ENCODE measurements at regions not wholly inside any gene's neighbourhood (a gene's known extent, or its start where the extent isn't known, plus 50 kb on each side); places are given as distances from the start of the nearest gene placed in this dataset.
A peak's percentile ranks its signal among the peaks of the same experiment; 100 is the strongest.
"Not testable (repeated sequence)": the region's sequence is repeated elsewhere in the genome, so short reads cannot be mapped to it uniquely, and the experiment has no call there.

DNA sequence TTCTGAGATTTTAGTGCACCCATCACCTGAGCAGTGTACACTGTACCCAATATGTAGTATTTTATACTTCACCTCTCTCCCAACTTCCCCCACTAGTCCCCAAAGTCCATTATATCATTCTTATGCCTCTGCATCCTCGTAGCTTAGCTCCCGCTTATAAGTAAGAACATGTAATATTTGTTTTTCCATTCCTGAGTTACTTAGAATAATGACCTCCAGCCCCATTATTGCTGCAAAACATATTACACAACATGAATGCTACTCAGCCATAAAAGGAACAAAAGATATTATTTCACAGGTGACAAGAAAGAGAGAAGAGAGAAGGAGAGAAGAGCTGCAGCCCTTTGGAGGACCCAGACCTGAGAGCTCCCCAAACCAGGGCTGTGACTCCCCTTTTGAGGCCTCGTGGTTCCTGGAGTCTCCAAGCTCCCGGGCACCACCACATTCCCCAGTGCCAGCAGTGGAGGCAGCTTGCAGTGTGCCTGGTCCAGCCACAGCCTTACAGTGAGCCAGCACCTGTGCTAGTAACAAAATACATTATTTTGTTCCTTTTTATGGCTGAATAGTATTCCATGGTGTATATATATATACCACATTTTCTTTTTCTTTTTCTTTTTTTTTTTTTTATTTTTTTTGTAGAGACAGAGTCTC is 194.5 kb upstream of the DAB2 start:
- H3K4me3 ChIP-seq (replicated peaks in 1 of 2; ENCODE audit: low read depth in 2 of 2, low read length in 2 of 2) = no peak overlapping the region
- DNase-seq (ENCODE audit: low read depth in 2 of 2) = peak in 1 of 2 donors; percentile 52
- TF ChIP-seq, protein P1, sequence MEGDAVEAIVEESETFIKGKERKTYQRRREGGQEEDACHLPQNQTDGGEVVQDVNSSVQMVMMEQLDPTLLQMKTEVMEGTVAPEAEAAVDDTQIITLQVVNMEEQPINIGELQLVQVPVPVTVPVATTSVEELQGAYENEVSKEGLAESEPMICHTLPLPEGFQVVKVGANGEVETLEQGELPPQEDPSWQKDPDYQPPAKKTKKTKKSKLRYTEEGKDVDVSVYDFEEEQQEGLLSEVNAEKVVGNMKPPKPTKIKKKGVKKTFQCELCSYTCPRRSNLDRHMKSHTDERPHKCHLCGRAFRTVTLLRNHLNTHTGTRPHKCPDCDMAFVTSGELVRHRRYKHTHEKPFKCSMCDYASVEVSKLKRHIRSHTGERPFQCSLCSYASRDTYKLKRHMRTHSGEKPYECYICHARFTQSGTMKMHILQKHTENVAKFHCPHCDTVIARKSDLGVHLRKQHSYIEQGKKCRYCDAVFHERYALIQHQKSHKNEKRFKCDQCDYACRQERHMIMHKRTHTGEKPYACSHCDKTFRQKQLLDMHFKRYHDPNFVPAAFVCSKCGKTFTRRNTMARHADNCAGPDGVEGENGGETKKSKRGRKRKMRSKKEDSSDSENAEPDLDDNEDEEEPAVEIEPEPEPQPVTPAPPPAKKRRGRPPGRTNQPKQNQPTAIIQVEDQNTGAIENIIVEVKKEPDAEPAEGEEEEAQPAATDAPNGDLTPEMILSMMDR (IDR thresholded peaks at IDR 0.05; ENCODE audit: low read depth, low read length) = no peak

DNA sequence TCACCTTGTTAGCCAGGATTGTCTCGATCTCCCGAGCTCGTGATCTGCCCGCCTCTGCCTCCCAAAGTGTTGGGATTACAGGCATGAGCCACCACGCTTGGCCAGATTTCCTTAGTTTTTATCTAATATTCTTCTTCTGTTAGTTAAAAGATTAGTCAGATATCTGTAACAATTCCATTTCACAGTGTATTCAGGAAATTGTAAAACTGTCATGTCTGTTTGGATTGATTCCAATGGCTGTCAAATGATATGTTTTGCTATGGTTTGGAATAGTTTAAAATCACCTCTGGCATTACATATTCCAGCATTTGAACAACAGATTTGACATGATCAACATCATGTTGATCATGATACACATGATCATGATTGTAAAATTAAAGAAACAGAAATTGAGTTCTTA is 193.6 kb upstream of the DAB2 start:
- TF ChIP-seq, protein P1 (IDR thresholded peaks at IDR 0.05; ENCODE audit: low read depth, low read length) = no peak
- no peak for DNase-seq (ENCODE audit: low read depth in 2 of 2)
- no peak overlapping the region for H3K4me3 ChIP-seq (replicated peaks in 1 of 2; ENCODE audit: low read depth in 2 of 2, low read length in 2 of 2)

DNA sequence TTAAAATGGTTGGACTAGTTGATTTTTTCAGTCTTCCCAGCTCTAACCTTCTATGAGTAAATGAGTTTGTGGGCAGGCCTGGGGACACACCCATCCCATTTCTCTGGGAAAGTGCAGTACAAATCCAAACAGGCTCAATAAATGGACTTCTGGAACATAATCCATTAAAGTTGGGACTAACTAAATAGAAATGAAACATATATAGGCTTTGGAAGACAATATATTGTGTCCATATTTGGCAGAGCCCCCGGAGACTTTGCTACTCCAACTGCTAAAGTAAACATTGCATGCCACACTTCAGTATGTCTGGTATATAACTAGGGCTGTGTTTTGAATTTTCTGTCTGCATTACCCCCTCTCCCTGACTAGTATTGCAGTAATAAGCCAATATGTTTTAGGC is 191.4 kb upstream of the DAB2 start:
- TF ChIP-seq, protein P1 (IDR thresholded peaks at IDR 0.05; ENCODE audit: low read depth, low read length) = no peak
- no peak overlapping the region for H3K4me3 ChIP-seq (replicated peaks in 1 of 2; ENCODE audit: low read depth in 2 of 2, low read length in 2 of 2)
- peak in 1 of 2 donors; percentile 13 for DNase-seq (ENCODE audit: low read depth in 2 of 2)

DNA sequence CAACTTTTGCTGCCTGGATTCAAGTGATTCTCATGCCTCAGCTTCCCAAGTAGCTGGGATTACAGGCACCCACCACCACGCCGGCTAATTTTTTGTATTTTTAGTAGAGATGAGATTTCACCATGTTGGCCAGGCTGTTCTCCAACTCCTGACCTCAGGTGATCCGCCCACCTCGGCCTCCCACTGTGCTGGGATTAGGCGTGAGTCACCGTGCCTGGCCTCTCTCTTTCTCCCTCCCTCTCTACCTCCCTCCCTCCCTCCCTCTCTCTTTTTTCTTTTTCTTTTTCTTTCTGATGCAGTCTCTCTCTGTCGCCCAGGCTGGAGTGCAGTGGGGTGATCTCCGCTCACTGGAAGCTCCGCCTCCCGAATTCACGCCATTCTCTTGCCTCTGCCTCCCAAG is 186.3 kb upstream of the DAB2 start:
- DNase-seq (ENCODE audit: low read depth in 2 of 2); H3K4me3 ChIP-seq (replicated peaks in 1 of 2; ENCODE audit: low read depth in 2 of 2, low read length in 2 of 2): not testable (repeated sequence)

DNA sequence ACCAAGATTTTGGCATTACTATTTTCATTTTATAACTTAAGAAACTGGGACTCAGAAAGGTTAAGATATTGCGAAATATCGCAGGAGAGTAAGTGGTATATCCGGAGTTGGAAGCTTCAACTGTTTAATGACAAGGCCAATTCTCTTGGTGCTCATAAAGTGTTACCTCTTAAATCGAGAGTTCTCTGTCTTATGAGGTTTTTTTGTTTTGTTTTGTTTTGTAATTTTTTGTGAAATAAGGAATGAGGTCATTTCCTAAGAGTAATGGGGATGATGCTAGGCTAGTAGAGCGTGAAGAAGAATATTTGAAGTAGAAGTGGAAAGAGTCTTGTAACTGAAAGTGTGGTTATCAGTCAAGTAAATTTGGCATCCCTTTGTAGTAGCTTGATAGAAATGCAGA is 183.2 kb upstream of the DAB2 start:
- DNase-seq (ENCODE audit: low read depth in 2 of 2) = peak in 1 of 2 donors; percentile 56

DNA sequence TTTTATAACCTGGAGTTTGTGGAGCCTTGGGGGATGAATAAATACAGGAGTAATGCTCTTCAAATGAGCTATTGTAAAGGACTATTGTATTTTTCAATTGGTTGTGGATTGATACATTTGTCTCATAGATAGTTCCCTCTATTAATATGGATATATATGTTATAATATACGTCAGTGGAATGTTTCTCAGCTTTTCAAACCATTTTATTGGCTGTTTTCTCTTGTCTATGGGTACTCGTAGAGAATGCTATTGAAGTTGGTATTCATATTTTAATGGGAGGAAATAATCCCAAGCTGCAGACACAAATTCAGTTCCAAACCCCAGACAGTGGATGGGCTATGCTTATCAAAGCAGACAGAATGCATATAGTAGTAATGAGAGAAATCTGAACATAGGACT is 181.8 kb upstream of the DAB2 start:
- no peak overlapping the region for H3K4me3 ChIP-seq (replicated peaks in 1 of 2; ENCODE audit: low read depth in 2 of 2, low read length in 2 of 2)
- TF ChIP-seq, protein P1 (IDR thresholded peaks at IDR 0.05; ENCODE audit: low read depth, low read length) = no peak
- no peak for DNase-seq (ENCODE audit: low read depth in 2 of 2)

More for the DNA sequence above, 183.2 kb upstream of the DAB2 start:
- TF ChIP-seq, protein P1 (IDR thresholded peaks at IDR 0.05; ENCODE audit: low read depth, low read length) = no peak
- H3K4me3 ChIP-seq (replicated peaks in 1 of 2; ENCODE audit: low read depth in 2 of 2, low read length in 2 of 2) = no peak overlapping the region

DNA sequence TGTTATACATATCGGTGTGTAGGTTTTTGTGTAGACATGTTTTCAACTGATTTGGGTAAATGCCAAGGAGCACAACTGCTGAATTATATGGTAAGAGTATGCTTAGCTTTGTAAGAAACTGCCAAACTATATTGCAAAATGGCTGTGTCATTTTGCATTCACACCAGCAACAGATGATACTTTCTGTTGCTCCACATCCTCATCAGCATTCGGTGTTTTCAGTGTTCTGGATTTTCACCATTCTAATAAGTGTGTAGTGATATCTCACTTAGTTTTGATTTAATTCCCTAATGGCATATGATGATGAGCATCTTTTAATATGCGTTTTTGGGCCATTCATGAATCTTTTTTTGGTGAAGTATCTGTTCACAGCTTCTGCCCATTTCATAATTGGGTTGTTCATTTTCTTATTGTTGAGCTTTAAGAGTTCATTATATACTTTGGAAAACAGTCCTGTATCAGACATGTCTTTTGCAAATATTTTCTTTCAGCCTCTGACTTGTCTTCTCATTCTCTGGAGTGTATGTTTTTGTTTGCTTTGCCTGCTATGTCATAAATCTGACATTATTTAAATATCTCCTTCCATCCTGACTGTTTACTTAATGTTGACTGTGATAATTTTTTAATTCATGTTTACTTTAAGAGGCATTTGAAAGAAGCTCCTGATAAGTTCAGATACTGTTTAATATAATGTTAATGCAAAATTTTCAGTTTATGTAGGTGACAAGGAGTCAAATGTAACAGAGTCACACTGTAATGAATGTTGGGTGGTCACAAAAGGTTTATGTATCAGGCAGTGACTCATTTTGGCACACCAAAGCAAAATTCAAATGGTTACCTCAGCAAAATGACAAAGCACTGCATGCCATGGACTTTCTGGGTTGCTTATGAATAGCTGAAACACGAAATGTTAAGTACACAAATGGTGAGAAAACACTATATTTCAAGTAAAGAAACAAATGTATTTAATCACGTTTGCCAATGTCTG is 181.1 kb upstream of the DAB2 start:
- no peak overlapping the region for H3K4me3 ChIP-seq (replicated peaks in 1 of 2; ENCODE audit: low read depth in 2 of 2, low read length in 2 of 2)
- TF ChIP-seq, protein P1 (IDR thresholded peaks at IDR 0.05; ENCODE audit: low read depth, low read length) = no peak
- peak in 1 of 2 donors; percentile 86 for DNase-seq (ENCODE audit: low read depth in 2 of 2)
